Panc1 (cell line): ENCODE measurements at regions not wholly inside any gene's neighbourhood (a gene's known extent, or its start where the extent isn't known, plus 50 kb on each side); places are given as distances from the start of the nearest gene placed in this dataset.

Experiments
- ATAC-seq: fragments of 200-7000 bp; cut with Tn5 transposase; 2 replicates; pipeline ENCODE4 v1.9.1; 2020; ENCODE audit warnings: mild to moderate bottlenecking, moderate library complexity
- BruUV-seq: library from RNA; stranded (reverse); fragments of 400-500 nt; replicated peaks from 2 replicates; lab custom pipeline; 2021; lab: Mats Ljungman, UMichigan
- CTCF ChIA-PET: fragments of 300-600 bp; sonication (Branson Sonifier 250); formaldehyde crosslinking; loops from one replicate; lab custom pipeline; 2022; ENCODE audit warnings: antibody characterized with exemption; lab: Charles Lee
- POLR2A ChIA-PET: fragments of 300-600 bp; sonication (Branson Sonifier 250); formaldehyde crosslinking; loops from one replicate; lab custom pipeline; 2022; ENCODE audit warnings: antibody characterized with exemption; lab: Charles Lee
- DNase-seq: peaks from one replicate; pipeline ENCODE4 v3.0.0-alpha.2; 2010; ENCODE audit warnings: low read depth, low spot score
- H3K27ac ChIP-seq: 2 replicates; pipeline ENCODE4 v1.5.1; 2011; ENCODE audit warnings: mild to moderate bottlenecking, low read length, inconsistent platforms
- H3K27me3 ChIP-seq: fragments of 200-500 bp; sonication (Bioruptor generic); 2 replicates; pipeline ENCODE4 v1.6.0; 2014; ENCODE audit warnings: low read length, inconsistent platforms; ENCODE audit not compliant: control insufficient read depth, insufficient read depth
- H3K36me3 ChIP-seq: fragments of 200-500 bp; sonication (Bioruptor generic); 2 replicates; pipeline ENCODE4 v1.5.1; 2014; ENCODE audit warnings: inconsistent platforms, mild to moderate bottlenecking, low read length, moderate library complexity; ENCODE audit not compliant: control insufficient read depth, insufficient read depth
- H3K4me1 ChIP-seq: 2 replicates; pipeline ENCODE4 v1.5.1; 2011; ENCODE audit warnings: inconsistent platforms, mild to moderate bottlenecking, low read length, moderate library complexity; ENCODE audit not compliant: control insufficient read depth, insufficient read depth
- H3K4me3 ChIP-seq, 2 experiments: 2 replicates each; pipeline ENCODE4 v1.5.1; 2011 to 2012; ENCODE audit warnings: low read depth in 2 of 2, low read length in 2 of 2, mild to moderate bottlenecking in 2 of 2, inconsistent platforms in 1 of 2, moderate library complexity in 1 of 2
- H3K9me3 ChIP-seq: fragments of 200-500 bp; sonication (Bioruptor generic); 2 replicates; pipeline ENCODE4 v1.5.1; 2014; ENCODE audit warnings: low read depth, mild to moderate bottlenecking, inconsistent platforms, low read length, moderate library complexity; ENCODE audit not compliant: control insufficient read depth, insufficient read depth
- CTCF ChIP-seq: fragments of 450-650 bp; IDR thresholded peaks from 2 replicates; pipeline ENCODE4 v1.5.1; 2017; ENCODE audit warnings: mild to moderate bottlenecking
- POLR2AphosphoS5 ChIP-seq: IDR thresholded peaks from 2 replicates; pipeline ENCODE4 v1.6.1; 2012; ENCODE audit warnings: mild to moderate bottlenecking, low read depth, low read length, moderate library complexity
- REST ChIP-seq, 2 experiments: IDR thresholded peaks; 2 replicates each; pipeline ENCODE4 v1.6.1; 2011 to 2012; ENCODE audit warnings: low read depth in 2 of 2, control low read depth in 1 of 2, low read length in 1 of 2, mild to moderate bottlenecking in 1 of 2, moderate library complexity in 1 of 2; ENCODE audit not compliant: insufficient read depth in 1 of 2
- SIN3A ChIP-seq: IDR thresholded peaks from 2 replicates; pipeline ENCODE4 v1.6.1; 2012; ENCODE audit warnings: low read depth, mild to moderate bottlenecking, low read length, moderate library complexity, borderline replicate concordance; ENCODE audit not compliant: insufficient read depth
- TCF7L2 ChIP-seq: IDR thresholded peaks from 2 replicates; pipeline ENCODE4 v1.6.1; 2011; ENCODE audit warnings: mild to moderate bottlenecking, low read depth, low read length, inconsistent platforms
- in situ Hi-C: cut with HindIII; loops from 2 replicates; pipeline ENCODE4 v1.10.0; 2016; ENCODE audit warnings: low sequenced_read_pairs, low pct_unique_long_range_greater_than_20kb
- intact Hi-C: fragments of 100-400 bp; cut with micrococcal nuclease; formaldehyde crosslinking; loops from one replicate; pipeline ENCODE4 v1.10.0; 2022; ENCODE audit not compliant: unreplicated experiment

- in situ Hi-C loops = no loop called here
- Histone ChIP-seq H3K27ac (no peak overlapping the region), H3K4me3 (no peak overlapping the region), H3K27me3 (no peaks in the 10 kb centered on the region), H3K4me1 (no peaks in the 10 kb centered on the region), H3K36me3 (no peaks in the 10 kb centered on the region), H3K9me3 (no peaks in the 10 kb centered on the region)
- BruUV-seq = no TSS peak
- intact Hi-C loops = no loop called here
- TF ChIP-seq TCF7L2 (no peak), CTCF (no peak), POLR2AphosphoS5 (no peak), SIN3A (no peak), REST (IDR thresholded peaks at IDR 0.05; ENCODE audit: insufficient read depth in 1 of 2, low read depth in 2 of 2, low read length in 1 of 2) (no peak)
- ChIA-PET CTCF (no interaction called here), POLR2A (no interaction called here)
- DNase-seq (no peak), ATAC-seq (no peak)
Observed at GRCh38 chr9:89731262-89732182, 126.7 kb downstream of the GADD45G start.

GRCh38 chr9:89732295-89732938 lies 127.6 kb downstream of the GADD45G start:
- DNase-seq = no peak

More at GRCh38 chr9:89732295-89732938, 127.6 kb downstream of the GADD45G start:
- TF ChIP-seq TCF7L2 = no peak
- no peak for TF ChIP-seq CTCF
- TF ChIP-seq SIN3A = no peak
- TF ChIP-seq REST (IDR thresholded peaks at IDR 0.05; ENCODE audit: insufficient read depth in 1 of 2, low read depth in 2 of 2, low read length in 1 of 2) = no peak
- no peak for TF ChIP-seq POLR2AphosphoS5
- Histone ChIP-seq H3K9me3 (no peaks in the 10 kb centered on the region), H3K36me3 (no peaks in the 10 kb centered on the region), H3K27me3 (no peaks in the 10 kb centered on the region), H3K4me1 (no peaks in the 10 kb centered on the region), H3K4me3 (no peak overlapping the region), H3K27ac (no peak overlapping the region)
- POLR2A ChIA-PET = no interaction called here
- no peak for ATAC-seq
- BruUV-seq = no TSS peak
- intact Hi-C loops = no loop called here
- CTCF ChIA-PET = no interaction called here
- in situ Hi-C loops = no loop called here
